Loucy (cell line): ENCODE measurements at regions not wholly inside any gene's neighbourhood (a gene's known extent, or its start where the extent isn't known, plus 50 kb on each side); places are given as distances from the start of the nearest gene placed in this dataset.

Source experiments
- CTCF ChIP-seq: fragments of 200-600 bp; sonication (generic); conservative IDR thresholded peaks from 2 replicates; pipeline ENCODE4 v1.5.1; 2014; ENCODE audit warnings: mild to moderate bottlenecking, antibody characterized with exemption, low read length
- EZH2phosphoT487 ChIP-seq: fragments of 200-600 bp; IDR thresholded peaks from 2 replicates; pipeline ENCODE4 v1.6.1; 2018; ENCODE audit warnings: antibody characterized with exemption, mild to moderate bottlenecking, moderate library complexity, borderline replicate concordance

- TF ChIP-seq CTCF (no peak), EZH2phosphoT487 (no peak)
These were observed 1629.2 kb downstream of the CDH8 start for GRCh38 chr16:60407034-60407433.
